CD4-positive, alpha-beta T cell treated with Interleukin-15 for 1 hour (primary cell): ENCODE measurements at regions not wholly inside any gene's neighbourhood (a gene's known extent, or its start where the extent isn't known, plus 50 kb on each side); places are given as distances from the start of the nearest gene placed in this dataset.
"Not testable (repeated sequence)": the region's sequence is repeated elsewhere in the genome, so short reads cannot be mapped to it uniquely, and the experiment has no call there.

Experiments used
- DNase-seq: peaks from one replicate; pipeline ENCODE4 v3.0.0-alpha.2; 2020

GRCh38 chr17:18546514-18547398 lies 70.2 kb downstream of the LGALS9C start:
- DNase-seq, result not testable (repeated sequence)

GRCh38 chr17:18557086-18557485 lies 80.5 kb downstream of the LGALS9C start:
- not testable (repeated sequence) for DNase-seq

GRCh38 chr17:18563381-18564098 lies 80.7 kb downstream of the TBC1D28 start:
- DNase-seq, result peak; percentile 53

- DNase-seq, result peak; percentile 38
These were observed 80.1 kb downstream of the TBC1D28 start for GRCh38 chr17:18564099-18564448.

- DNase-seq, result not testable (repeated sequence)
These were observed 75.8 kb downstream of the TBC1D28 start for GRCh38 chr17:18568108-18568995.

GRCh38 chr17:18569489-18569913 lies 74.7 kb downstream of the TBC1D28 start:
- DNase-seq, result not testable (repeated sequence)

- DNase-seq, result not testable (repeated sequence)
These were observed 71.7 kb downstream of the TBC1D28 start for GRCh38 chr17:18572536-18572935.

GRCh38 chr17:18574137-18574536 lies 70.1 kb downstream of the TBC1D28 start:
- DNase-seq, result not testable (repeated sequence)
